GM12878 (cell line): ENCODE measurements at regions not wholly inside any gene's neighbourhood (a gene's known extent, or its start where the extent isn't known, plus 50 kb on each side); places are given as distances from the start of the nearest gene placed in this dataset.

Experiments used
- BCL11A ChIP-seq: IDR thresholded peaks from 2 replicates; pipeline ENCODE4 v1.6.1; 2011; ENCODE audit warnings: low read depth, low read length
- BCL3 ChIP-seq: IDR thresholded peaks from 2 replicates; pipeline ENCODE4 v1.6.1; 2011; ENCODE audit warnings: borderline replicate concordance, low read depth, mild to moderate bottlenecking, moderate library complexity, low read length; ENCODE audit not compliant: insufficient read depth, poor library complexity, severe bottlenecking
- FOS ChIP-seq: IDR thresholded peaks from 3 replicates; pipeline ENCODE4 v1.6.1; 2011; ENCODE audit warnings: borderline replicate concordance; ENCODE audit not compliant: insufficient read length; ENCODE audit errors: extremely low read depth
- HCFC1 ChIP-seq: fragments of 150-350 bp; IDR thresholded peaks from 2 replicates; pipeline ENCODE4 v1.6.1; 2014; ENCODE audit warnings: low read length
- HDAC2 ChIP-seq: fragments of 200-600 bp; sonication (generic); IDR thresholded peaks from 2 replicates; pipeline ENCODE4 v1.6.1; 2017
- IRF5 ChIP-seq: fragments of 450-650 bp; IDR thresholded peaks from 2 replicates; pipeline ENCODE4 v1.6.1; 2017; ENCODE audit warnings: borderline replicate concordance
- POLR2A ChIP-seq: IDR thresholded peaks from 2 replicates; pipeline ENCODE4 v1.6.1; 2011; ENCODE audit warnings: low read depth, mild to moderate bottlenecking, low read length
- SUPT20H ChIP-seq: IDR thresholded peaks from 2 replicates; pipeline ENCODE4 v1.6.1; 2011; ENCODE audit warnings: low read depth, mild to moderate bottlenecking, low read length, moderate library complexity, borderline replicate concordance; ENCODE audit not compliant: control insufficient read depth
- USF2 ChIP-seq: IDR thresholded peaks from 2 replicates; pipeline ENCODE4 v1.6.1; 2011; ENCODE audit warnings: low read depth, low read length, improper control_type of control experiment, borderline replicate concordance
- YY1 ChIP-seq: IDR thresholded peaks from 2 replicates; pipeline ENCODE4 v1.6.1; 2011; ENCODE audit warnings: low read depth, mild to moderate bottlenecking, low read length
- ZNF384 ChIP-seq: IDR thresholded peaks from 2 replicates; pipeline ENCODE4 v1.6.1; 2012; ENCODE audit warnings: low read depth, mild to moderate bottlenecking, low read length, improper control_type of control experiment, borderline replicate concordance

GRCh38 chr3:163261618-163262017 is 1765.0 kb downstream of the OTOL1 start (continued):
- no peak for TF ChIP-seq SUPT20H
- TF ChIP-seq HDAC2: no peak
- TF ChIP-seq FOS: no peak
- TF ChIP-seq HCFC1: no peak
- TF ChIP-seq ZNF384: no peak
- TF ChIP-seq YY1: no peak
- no peak for TF ChIP-seq BCL11A
- TF ChIP-seq BCL3: no peak
- TF ChIP-seq USF2: no peak
- TF ChIP-seq IRF5: no peak
- TF ChIP-seq POLR2A: no peak
